HG02642 (cell line): ENCODE measurements at regions not wholly inside any gene's neighbourhood (a gene's known extent, or its start where the extent isn't known, plus 50 kb on each side); places are given as distances from the start of the nearest gene placed in this dataset.

Experiments
- ATAC-seq: cut with Tn5 transposase; IDR thresholded peaks from one replicate; pipeline ENCODE4 v1.9.1; 2021; ENCODE audit warnings: mild to moderate bottlenecking; ENCODE audit not compliant: unreplicated experiment, poor library complexity

GRCh38 chr18:10296491-10296890 lies 157.9 kb upstream of the APCDD1 start:
- ATAC-seq = no peak

DNA sequence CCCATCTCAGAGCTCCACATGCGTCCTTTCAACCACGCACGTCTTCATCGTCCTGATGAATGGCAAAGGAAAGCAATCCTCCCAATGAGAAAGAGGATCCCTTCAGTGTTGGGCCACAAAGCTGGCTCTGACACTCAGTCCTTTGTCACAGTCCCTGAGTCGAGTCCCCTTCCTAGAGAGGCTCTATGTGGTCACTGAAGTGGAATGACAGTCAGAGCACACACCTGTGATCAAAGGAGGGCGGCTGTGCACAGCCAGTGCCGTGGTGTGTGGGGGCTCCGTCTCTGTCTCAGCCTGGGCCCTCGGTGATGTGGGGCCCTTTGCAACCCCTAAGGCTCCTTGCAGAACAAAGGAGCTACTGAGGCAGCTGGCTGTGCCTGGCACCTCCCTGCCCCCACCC lies 157.3 kb upstream of the APCDD1 start:
- ATAC-seq = no peak

GRCh38 chr18:10298346-10298745 lies 156.1 kb upstream of the APCDD1 start:
- no peak for ATAC-seq

DNA sequence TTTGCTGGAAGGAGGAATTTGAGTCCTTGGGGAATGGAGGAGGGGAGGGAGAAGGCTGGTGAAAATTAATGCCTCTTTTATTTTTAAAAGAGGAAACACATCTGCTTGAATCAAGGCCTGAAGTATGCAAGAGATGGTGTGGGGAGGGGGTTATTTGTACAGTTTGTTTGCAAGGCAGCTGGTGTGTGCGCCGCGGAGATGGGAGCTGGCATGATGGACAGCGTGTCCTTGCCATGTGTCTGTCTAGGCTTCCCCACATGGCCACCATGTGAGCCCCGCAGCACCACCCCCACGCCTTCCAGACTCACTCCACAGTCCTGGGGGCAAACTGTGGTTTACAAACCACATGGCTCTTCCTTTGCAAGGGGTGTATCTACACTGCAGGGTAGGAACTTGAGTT lies 154.8 kb upstream of the APCDD1 start:
- no peak for ATAC-seq

DNA sequence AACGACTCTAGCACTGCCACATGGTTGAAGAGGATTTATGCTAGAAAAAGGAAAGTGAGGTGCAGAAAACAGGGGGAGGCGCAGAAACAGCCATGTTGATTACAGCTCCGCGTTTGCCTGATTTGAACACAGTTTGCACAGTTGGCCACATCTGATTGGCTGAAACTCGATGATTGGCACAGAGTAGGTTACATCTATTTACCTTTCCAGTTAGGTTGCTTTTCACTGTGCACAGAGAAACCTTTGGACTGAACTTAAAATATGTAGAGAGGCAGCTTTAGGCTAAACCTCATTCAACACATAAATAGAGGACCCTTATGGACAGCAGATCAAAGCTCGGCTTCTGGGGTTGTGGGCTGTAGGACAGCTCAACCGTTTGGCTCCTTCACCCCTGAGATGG lies 153.7 kb upstream of the APCDD1 start:
- no peak for ATAC-seq

GRCh38 chr18:10301831-10302483 lies 152.5 kb upstream of the APCDD1 start:
- no peak for ATAC-seq

- no peak for ATAC-seq
Observed at GRCh38 chr18:10303171-10303570, 151.3 kb upstream of the APCDD1 start.

GRCh38 chr18:10304853-10305252 lies 149.6 kb upstream of the APCDD1 start:
- ATAC-seq = no peak

DNA sequence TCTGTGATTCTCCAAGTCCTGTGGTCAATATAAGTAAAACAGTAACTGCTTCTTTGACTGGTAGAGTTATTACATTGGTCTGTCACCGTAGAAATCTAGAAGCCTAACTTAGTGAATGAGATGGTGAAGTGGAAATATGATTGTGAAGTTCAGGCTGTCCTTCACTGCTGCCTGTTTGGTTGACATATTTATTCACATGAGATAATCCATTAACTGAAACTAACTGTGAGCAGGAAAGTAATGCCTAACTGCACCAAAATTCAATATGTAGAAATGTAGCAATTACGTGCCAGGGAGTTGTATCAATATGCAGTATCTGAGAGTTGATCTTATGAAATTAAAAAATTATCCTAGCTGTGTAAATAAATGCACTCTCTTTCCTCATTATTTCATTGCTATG lies 147.7 kb upstream of the APCDD1 start:
- no peak for ATAC-seq

DNA sequence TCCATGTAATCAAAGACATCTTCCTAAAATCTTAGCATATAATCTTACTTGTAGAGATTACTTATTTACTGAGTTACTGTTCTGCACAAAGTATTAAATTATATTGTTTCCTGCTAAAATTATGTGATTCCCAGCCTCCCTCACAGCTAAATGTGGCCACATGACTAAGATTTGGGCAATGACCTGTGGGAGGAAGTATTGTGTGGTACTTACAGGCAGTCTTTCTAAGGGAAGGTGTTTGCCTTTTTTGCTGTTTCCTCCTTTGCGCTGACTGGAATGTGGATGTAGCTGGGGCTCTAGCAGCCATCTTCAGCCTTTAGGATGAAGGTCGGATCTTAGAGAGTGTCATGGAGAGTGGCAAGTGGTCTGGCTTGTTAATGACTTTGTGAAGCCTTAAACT lies 146.3 kb upstream of the APCDD1 start:
- no peak for ATAC-seq

- ATAC-seq = no peak
Observed at GRCh38 chr18:10310626-10311025, 143.8 kb upstream of the APCDD1 start.

DNA sequence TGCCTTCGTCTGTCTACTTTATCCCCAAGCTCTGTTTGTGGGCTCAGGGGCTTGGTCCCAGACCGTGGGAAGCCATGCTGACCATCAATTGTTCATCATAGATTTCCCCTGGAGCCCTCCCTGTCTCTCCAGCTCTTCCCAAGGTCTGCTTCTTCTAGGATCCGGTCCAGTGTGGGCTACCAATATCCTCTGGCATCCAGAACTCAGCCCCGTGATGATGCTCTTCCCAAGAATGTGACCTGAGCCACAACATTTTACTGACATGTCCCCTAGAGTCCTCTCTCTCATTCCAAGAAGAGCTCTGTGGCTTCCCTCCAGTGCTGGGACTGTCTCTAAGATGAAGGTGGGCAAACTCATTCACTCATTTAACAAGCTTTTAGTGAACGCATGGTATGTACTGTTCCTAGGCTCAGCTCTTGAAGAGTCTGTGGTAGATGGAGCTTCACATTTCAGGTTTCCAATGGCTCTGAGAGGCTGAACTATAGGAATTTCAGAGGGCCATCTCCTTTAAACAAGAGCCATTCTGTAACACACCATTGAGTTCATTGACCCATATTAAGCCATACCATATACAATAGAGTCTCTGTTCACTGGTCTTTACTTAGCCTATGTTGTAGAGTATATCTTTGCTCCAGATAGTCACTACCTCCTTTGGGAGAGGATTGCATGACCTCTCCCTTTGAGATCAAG lies 142.0 kb upstream of the APCDD1 start:
- no peak for ATAC-seq

DNA sequence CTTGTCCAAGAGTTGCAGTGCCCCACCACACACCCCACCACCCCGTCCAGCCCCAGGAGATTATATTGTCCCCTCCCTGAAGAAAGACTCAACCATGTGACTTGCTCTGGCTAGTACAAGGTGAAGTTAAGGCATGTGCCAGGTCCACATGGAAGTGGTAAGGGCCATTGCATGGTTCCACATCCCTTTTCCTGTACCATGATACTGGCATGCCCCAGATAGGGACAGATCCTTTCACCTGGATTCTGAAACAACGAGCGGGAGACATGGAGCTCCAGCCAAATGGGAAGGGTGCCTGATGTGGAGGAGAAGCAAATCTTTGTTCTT lies 141.5 kb upstream of the APCDD1 start:
- no peak for ATAC-seq

GRCh38 chr18:10314066-10314465 lies 140.4 kb upstream of the APCDD1 start:
- ATAC-seq = no peak

DNA sequence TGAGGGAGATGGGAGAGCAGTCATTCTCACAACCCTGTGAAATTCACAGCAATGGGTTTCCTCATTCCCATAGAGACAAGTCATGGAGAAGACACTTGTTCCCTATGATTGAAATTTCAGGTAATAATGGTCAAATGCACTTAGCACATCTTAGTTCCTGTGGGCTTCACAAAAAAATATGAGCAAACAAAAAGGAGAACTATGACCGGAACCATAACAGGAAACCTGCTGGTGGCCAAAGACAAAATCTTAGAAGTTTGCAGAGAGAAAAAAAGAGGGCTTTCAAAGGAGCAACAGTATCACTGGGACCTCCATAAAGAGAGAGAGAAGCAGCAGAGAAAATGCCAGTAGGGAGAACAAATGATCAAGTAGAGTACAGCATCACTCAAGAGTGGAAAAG lies 138.9 kb upstream of the APCDD1 start:
- ATAC-seq = no peak

- ATAC-seq = no peak
Observed at GRCh38 chr18:10316778-10317177, 137.7 kb upstream of the APCDD1 start.

GRCh38 chr18:10317864-10318690 lies 136.4 kb upstream of the APCDD1 start:
- ATAC-seq = no peak

DNA sequence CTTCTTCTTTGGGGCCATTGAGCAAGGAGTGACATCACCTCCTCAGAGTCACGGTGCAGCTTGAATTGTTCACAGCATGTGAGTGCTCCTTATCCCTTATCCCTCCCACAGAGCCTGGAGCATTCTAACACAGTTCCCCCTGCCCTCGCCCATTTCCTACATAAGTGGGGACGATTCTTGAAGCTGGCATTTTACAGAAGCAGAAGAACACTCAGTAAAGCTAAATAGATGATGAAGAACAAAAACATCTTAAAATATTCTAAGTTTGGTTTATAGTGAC lies 135.8 kb upstream of the APCDD1 start:
- ATAC-seq = no peak

GRCh38 chr18:10319026-10319425 lies 135.4 kb upstream of the APCDD1 start:
- no peak for ATAC-seq

GRCh38 chr18:10319914-10320600 lies 134.4 kb upstream of the APCDD1 start:
- no peak for ATAC-seq

DNA sequence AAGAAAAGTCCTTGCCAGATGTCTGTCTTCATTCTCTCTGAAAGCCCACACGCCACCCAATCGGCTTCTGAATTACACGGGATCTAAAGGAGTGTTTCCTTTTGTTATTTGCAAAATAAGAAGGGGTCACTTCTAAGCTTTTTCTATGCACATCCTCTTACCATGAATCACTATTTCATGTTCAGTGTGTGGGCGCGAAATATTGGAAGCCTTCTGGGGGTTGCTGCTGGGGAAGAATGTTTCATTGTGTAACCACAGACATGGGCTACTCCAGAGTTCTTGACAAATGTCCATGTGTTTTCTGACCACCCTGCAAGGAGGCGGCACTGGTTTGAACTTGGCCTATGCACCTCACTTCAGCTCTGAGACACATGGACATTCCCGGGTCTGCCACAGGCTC lies 133.6 kb upstream of the APCDD1 start:
- ATAC-seq = no peak
